H9 (cell line): ENCODE measurements at regions not wholly inside any gene's neighbourhood (a gene's known extent, or its start where the extent isn't known, plus 50 kb on each side); places are given as distances from the start of the nearest gene placed in this dataset.

ENCODE experiments used
- DNase-seq: peaks from one replicate; pipeline ENCODE4 v3.0.0-alpha.2; 2017
- H2AFZ ChIP-seq: one replicate; pipeline ENCODE4 v1.6.1; 2013; ENCODE audit warnings: mild to moderate bottlenecking, low read length, control low read depth, moderate library complexity
- H2AK5ac ChIP-seq: 2 replicates; pipeline ENCODE4 v1.6.1; 2013; ENCODE audit warnings: low read length, control low read depth, mixed read lengths; ENCODE audit not compliant: insufficient read length
- H2BK120ac ChIP-seq: one replicate; pipeline ENCODE4 v1.6.1; 2013; ENCODE audit warnings: low read depth, mild to moderate bottlenecking, low read length, control low read depth, inconsistent platforms; ENCODE audit not compliant: poor library complexity, severe bottlenecking
- H2BK12ac ChIP-seq: 2 replicates; pipeline ENCODE4 v1.6.1; 2013; ENCODE audit warnings: low read length, control low read depth, mixed read lengths, low read depth; ENCODE audit not compliant: insufficient read length
- H2BK15ac ChIP-seq: 2 replicates; pipeline ENCODE4 v1.6.1; 2013; ENCODE audit warnings: low read depth, low read length, control low read depth
- H2BK20ac ChIP-seq: one replicate; pipeline ENCODE4 v1.6.1; 2013; ENCODE audit warnings: low read depth, mild to moderate bottlenecking, low read length, control low read depth, inconsistent platforms; ENCODE audit not compliant: poor library complexity, severe bottlenecking
- H2BK5ac ChIP-seq: 2 replicates; pipeline ENCODE4 v1.6.1; 2013; ENCODE audit warnings: low read length, control low read depth, mixed read lengths; ENCODE audit not compliant: insufficient read length
- H3K14ac ChIP-seq: 2 replicates; pipeline ENCODE4 v1.6.1; 2013; ENCODE audit warnings: low read length, control low read depth; ENCODE audit not compliant: insufficient read depth
- H3K18ac ChIP-seq: 2 replicates; pipeline ENCODE4 v1.6.1; 2013; ENCODE audit warnings: low read depth, mild to moderate bottlenecking, mixed read lengths, low read length, control low read depth; ENCODE audit not compliant: insufficient read length
- H3K23ac ChIP-seq: 2 replicates; pipeline ENCODE4 v1.6.1; 2013; ENCODE audit warnings: low read length, control low read depth, mixed read lengths, low read depth; ENCODE audit not compliant: insufficient read length
- H3K23me2 ChIP-seq: 2 replicates; pipeline ENCODE4 v1.6.1; 2013; ENCODE audit warnings: low read depth, mild to moderate bottlenecking, mixed read lengths, low read length, control low read depth; ENCODE audit not compliant: insufficient read length, poor library complexity, severe bottlenecking
- H3K27ac ChIP-seq: 2 replicates; pipeline ENCODE4 v1.5.1; 2013; ENCODE audit warnings: low read length, control low read depth, mixed read lengths, low read depth; ENCODE audit not compliant: insufficient read length
- H3K27me3 ChIP-seq: 2 replicates; pipeline ENCODE4 v1.6.1; 2013; ENCODE audit warnings: low read length, control low read depth, inconsistent platforms; ENCODE audit not compliant: insufficient read depth
- H3K4ac ChIP-seq: 2 replicates; pipeline ENCODE4 v1.6.1; 2013; ENCODE audit warnings: low read depth, mild to moderate bottlenecking, control low read depth, inconsistent platforms, low read length, moderate library complexity
- H3K4me1 ChIP-seq: 2 replicates; pipeline ENCODE4 v1.6.1; 2013; ENCODE audit warnings: low read length, control low read depth, inconsistent platforms; ENCODE audit not compliant: insufficient read depth
- H3K4me2 ChIP-seq: 2 replicates; pipeline ENCODE4 v1.6.1; 2013; ENCODE audit warnings: low read length, control low read depth, mixed read lengths; ENCODE audit not compliant: insufficient read length, insufficient read depth
- H3K56ac ChIP-seq: 2 replicates; pipeline ENCODE4 v1.6.1; 2013; ENCODE audit warnings: low read depth, mild to moderate bottlenecking, mixed read lengths, low read length, control low read depth; ENCODE audit not compliant: insufficient read length
- H3K79me1 ChIP-seq: 2 replicates; pipeline ENCODE4 v1.6.1; 2013; ENCODE audit warnings: low read depth, mild to moderate bottlenecking, moderate library complexity, low read length, control low read depth, inconsistent platforms; ENCODE audit not compliant: insufficient read depth, poor library complexity, severe bottlenecking
- H3K79me2 ChIP-seq: 2 replicates; pipeline ENCODE4 v1.6.1; 2013; ENCODE audit warnings: low read length, control low read depth, inconsistent platforms; ENCODE audit not compliant: insufficient read depth
- H3K9ac ChIP-seq: 2 replicates; pipeline ENCODE4 v1.6.1; 2013; ENCODE audit warnings: low read length, control low read depth, mixed read lengths; ENCODE audit not compliant: insufficient read length; ENCODE audit errors: extremely low read depth
- H3K9me3 ChIP-seq: one replicate; pipeline ENCODE4 v1.6.1; 2013; ENCODE audit warnings: low read depth, low read length, inconsistent platforms; ENCODE audit not compliant: control insufficient read depth
- H3T11ph ChIP-seq: one replicate; pipeline ENCODE4 v1.6.1; 2013; ENCODE audit warnings: mild to moderate bottlenecking, low read length, control low read depth, inconsistent platforms
- H4K20me1 ChIP-seq: one replicate; pipeline ENCODE4 v1.6.1; 2013; ENCODE audit not compliant: control insufficient read depth, insufficient read length, insufficient read depth
- H4K5ac ChIP-seq: 2 replicates; pipeline ENCODE4 v1.6.1; 2013; ENCODE audit warnings: low read depth, mild to moderate bottlenecking, mixed read lengths, low read length, control low read depth; ENCODE audit not compliant: insufficient read length
- H4K8ac ChIP-seq: replicated peaks from 2 replicates; pipeline ENCODE4 v1.6.1; 2013; ENCODE audit warnings: low read length, control low read depth, mixed read lengths, low read depth; ENCODE audit not compliant: insufficient read length
- H4K91ac ChIP-seq: 2 replicates; pipeline ENCODE4 v1.6.1; 2013; ENCODE audit warnings: low read depth, mild to moderate bottlenecking, moderate library complexity, mixed read lengths, low read length, control low read depth; ENCODE audit not compliant: insufficient read length
- H3K27ac Mint-ChIP-seq, 3 experiments: 2 replicates in 2 of 3; 3 replicates in 1 of 3; pipeline ENCODE4 v1.8.0; 2020 to 2021; ENCODE audit warnings: mixed read lengths in 3 of 3, mild to moderate bottlenecking in 1 of 3, moderate library complexity in 1 of 3
- H3K27me3 Mint-ChIP-seq: 2 replicates; pipeline ENCODE4 v1.8.0; 2021; ENCODE audit warnings: low read depth, mild to moderate bottlenecking, moderate library complexity, mixed read lengths
- H3K36me3 Mint-ChIP-seq, 3 experiments: 2 replicates in 2 of 3; 3 replicates in 1 of 3; pipeline ENCODE4 v1.8.0; 2020 to 2021; ENCODE audit warnings: low read depth in 3 of 3, mixed read lengths in 3 of 3; ENCODE audit not compliant: insufficient read depth in 1 of 3
- H3K4me1 Mint-ChIP-seq, 2 experiments: 2 replicates each; pipeline ENCODE4 v1.8.0; 2020; ENCODE audit warnings: mixed read lengths in 2 of 2
- H3K4me3 Mint-ChIP-seq, 2 experiments: 2 replicates in 1 of 2; 3 replicates in 1 of 2; pipeline ENCODE4 v1.8.0; 2020 to 2021; ENCODE audit warnings: mild to moderate bottlenecking in 2 of 2, mixed read lengths in 2 of 2, moderate library complexity in 1 of 2
- H3K9me3 Mint-ChIP-seq, 2 experiments: 2 replicates in 1 of 2; 3 replicates in 1 of 2; pipeline ENCODE4 v1.8.0; 2020; ENCODE audit warnings: mild to moderate bottlenecking in 2 of 2, mixed read lengths in 2 of 2, moderate library complexity in 1 of 2
- WGBS: extraction: QIAGEN DNeasy Blood & Tissue Kit; methylation state at CpG from one replicate; pipeline ENCODE4 v1.1.7; 2013; ENCODE audit warnings: missing lambda C conversion rate, low lambda C conversion rate, mixed read lengths; ENCODE audit not compliant: insufficient read length; ENCODE audit errors: extremely low coverage; 5-methylcytosine and 5-hydroxymethylcytosine counted together
- TF ChIP-seq, protein P1 (sequence below): fragments of 200-600 bp; sonication (generic); conservative IDR thresholded peaks from 3 replicates; pipeline ENCODE4 v1.8.0; 2021; ENCODE audit warnings: antibody characterized with exemption, mild to moderate bottlenecking

DNA sequence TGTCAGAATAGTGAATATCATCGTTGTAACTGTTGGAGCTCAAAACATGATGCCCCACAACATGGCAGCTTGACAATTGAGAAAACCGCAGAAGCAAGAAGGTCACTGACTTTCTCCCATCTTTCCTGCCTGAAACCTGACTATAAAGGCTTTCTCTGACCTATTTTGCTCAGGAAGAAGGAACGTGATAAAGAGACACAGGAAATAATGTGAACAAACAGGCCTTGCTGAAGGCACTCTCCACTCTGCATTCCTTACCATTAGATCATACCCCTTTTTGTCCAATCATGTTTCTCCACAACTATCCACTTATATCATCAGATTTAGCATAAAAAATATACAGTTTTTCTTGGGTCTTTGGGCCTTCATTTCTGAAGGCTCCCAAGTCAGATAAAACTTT lies 916.8 kb downstream of the METTL15 start:
- no peak overlapping the region for H4K8ac ChIP-seq
- H3K4me1 ChIP-seq = no peaks in the 10 kb centered on the region
- no peak overlapping the region for H3K56ac ChIP-seq
- H3K4me2 ChIP-seq = no peak overlapping the region
- no peak overlapping the region for H3K9ac ChIP-seq
- H3K79me2 ChIP-seq = no peaks in the 10 kb centered on the region
- no peaks in the 10 kb centered on the region for H4K20me1 ChIP-seq
- H4K91ac ChIP-seq = no peak overlapping the region
- WGBS = no CpG with 5 or more reads among the region's 3 CpGs
- H3K27me3 Mint-ChIP-seq = no peaks in the 10 kb centered on the region
- H3K4ac ChIP-seq = no peak overlapping the region
- no peaks in the 10 kb centered on the region for H3K79me1 ChIP-seq
- peaks cover 6 to 17% (median 11%) of the 10 kb centered on the region in 3 experiments; a peak in 6 of 7 replicates for H3K36me3 Mint-ChIP-seq
- no peak overlapping the region for H3K4me3 Mint-ChIP-seq
- H2BK20ac ChIP-seq = no peak overlapping the region
- no peak overlapping the region for H2AK5ac ChIP-seq
- no peak overlapping the region for H2BK12ac ChIP-seq
- no peaks in the 10 kb centered on the region for H3K9me3 ChIP-seq
- no peak overlapping the region for H2AFZ ChIP-seq
- no peak for DNase-seq
- H4K5ac ChIP-seq = no peak overlapping the region
- no peak overlapping the region for H2BK120ac ChIP-seq
- H3K27me3 ChIP-seq = no peaks in the 10 kb centered on the region
- no peak overlapping the region for H3K14ac ChIP-seq
- no peak overlapping the region for H2BK5ac ChIP-seq
- H3K23me2 ChIP-seq = no peaks in the 10 kb centered on the region
- H3K4me1 Mint-ChIP-seq = peaks cover 4 to 7% of the 10 kb centered on the region in 2 experiments
- no peak overlapping the region for H3K27ac ChIP-seq
- H3T11ph ChIP-seq = no peak overlapping the region
- no peak overlapping the region for H3K18ac ChIP-seq
- no peak overlapping the region for H2BK15ac ChIP-seq
- H3K9me3 Mint-ChIP-seq = peaks cover 18 to 19% of the 10 kb centered on the region in 2 experiments
- TF ChIP-seq, protein P1, sequence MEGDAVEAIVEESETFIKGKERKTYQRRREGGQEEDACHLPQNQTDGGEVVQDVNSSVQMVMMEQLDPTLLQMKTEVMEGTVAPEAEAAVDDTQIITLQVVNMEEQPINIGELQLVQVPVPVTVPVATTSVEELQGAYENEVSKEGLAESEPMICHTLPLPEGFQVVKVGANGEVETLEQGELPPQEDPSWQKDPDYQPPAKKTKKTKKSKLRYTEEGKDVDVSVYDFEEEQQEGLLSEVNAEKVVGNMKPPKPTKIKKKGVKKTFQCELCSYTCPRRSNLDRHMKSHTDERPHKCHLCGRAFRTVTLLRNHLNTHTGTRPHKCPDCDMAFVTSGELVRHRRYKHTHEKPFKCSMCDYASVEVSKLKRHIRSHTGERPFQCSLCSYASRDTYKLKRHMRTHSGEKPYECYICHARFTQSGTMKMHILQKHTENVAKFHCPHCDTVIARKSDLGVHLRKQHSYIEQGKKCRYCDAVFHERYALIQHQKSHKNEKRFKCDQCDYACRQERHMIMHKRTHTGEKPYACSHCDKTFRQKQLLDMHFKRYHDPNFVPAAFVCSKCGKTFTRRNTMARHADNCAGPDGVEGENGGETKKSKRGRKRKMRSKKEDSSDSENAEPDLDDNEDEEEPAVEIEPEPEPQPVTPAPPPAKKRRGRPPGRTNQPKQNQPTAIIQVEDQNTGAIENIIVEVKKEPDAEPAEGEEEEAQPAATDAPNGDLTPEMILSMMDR = no peak
- no peak overlapping the region for H3K23ac ChIP-seq
- H3K27ac Mint-ChIP-seq = no peak overlapping the region
